ENCODE measurements at regions not wholly inside any gene's neighbourhood (a gene's known extent, or its start where the extent isn't known, plus 50 kb on each side); places are given as distances from the start of the nearest gene placed in this dataset.

- Histone ChIP-seq H3K9me1 (ENCODE audit: insufficient read depth, low read length) (no peaks in the 10 kb centered on the region), H3K79me1 (ENCODE audit: low read depth in 1 of 2, low read length in 2 of 2) (no peaks in the 10 kb centered on the region), H3K4me2 (ENCODE audit: low read depth, low read length) (no peak overlapping the region), H3K36me3 (ENCODE audit: control insufficient read depth, insufficient read depth, low read length) (no peaks in the 10 kb centered on the region), H2AK5ac (ENCODE audit: low read depth, low read length) (no peak overlapping the region), H2BK120ac (ENCODE audit: low read depth, low read length) (no peak overlapping the region), H3K14ac (replicated peaks; ENCODE audit: low read depth, low read length) (no peak overlapping the region), H4K5ac (ENCODE audit: low read depth, low read length) (no peak overlapping the region), H2BK20ac (ENCODE audit: low read depth, low read length) (no peak overlapping the region), H4K8ac (ENCODE audit: low read depth in 2 of 2, low read length in 2 of 2) (no peak overlapping the region), H3K4me1 (ENCODE audit: control insufficient read depth, insufficient read depth, low read length) (peaks cover 2% of the 10 kb centered on the region), H4K91ac (ENCODE audit: insufficient read depth, low read depth, low read length) (no peak overlapping the region), H3K9me3 (ENCODE audit: control insufficient read depth, insufficient read depth, low read length) (no peaks in the 10 kb centered on the region), H3K4me3 (ENCODE audit: insufficient read depth, low read depth, low read length) (no peak overlapping the region), H3K27me3 (ENCODE audit: control insufficient read depth, insufficient read depth, low read length) (no peaks in the 10 kb centered on the region), H4K20me1 (ENCODE audit: insufficient read depth, low read length) (no peaks in the 10 kb centered on the region), H3K56ac (ENCODE audit: extremely low read depth, insufficient read depth, low read length) (no peak overlapping the region), H3K27ac (ENCODE audit: insufficient read depth, low read length) (no peak overlapping the region), H3K23ac (ENCODE audit: low read depth, low read length) (no peak overlapping the region), H2BK5ac (ENCODE audit: low read depth, low read length, poor library complexity, severe bottlenecking) (no peak overlapping the region), H2AFZ (replicated peaks; ENCODE audit: low read length, poor library complexity) (no peak overlapping the region), H3K9ac (ENCODE audit: low read depth, low read length) (no peak overlapping the region), H2AK9ac (replicated peaks; ENCODE audit: low read depth, low read length, poor library complexity) (no peak overlapping the region), H2BK15ac (ENCODE audit: low read depth, low read length) (no peak overlapping the region), H3K4ac (ENCODE audit: low read depth, low read length) (no peak overlapping the region), H3K18ac (ENCODE audit: low read depth, low read length) (no peak overlapping the region)
- WGBS, 2 experiments (ENCODE audit: extremely low coverage in 2 of 2, insufficient read length in 1 of 2), result no CpG with 5 or more reads among the region's 1 CpG
- DNase-seq (no peak), ATAC-seq (ENCODE audit: low read depth) (no peak)
- dilution Hi-C loops (cut with HindIII; ENCODE audit: low sequenced_read_pairs, unreplicated experiment), result no loop called here
- CTCF ChIA-PET, result no interaction called here
- intact Hi-C loops (cut with micrococcal nuclease), result no loop called here
- POLR2A ChIA-PET (ENCODE audit: unreplicated experiment), result no interaction called here
- in situ Hi-C loops (cut with MboI; ENCODE audit: low sequenced_read_pairs), result no loop called here
- TF ChIP-seq RFX5 (IDR thresholded peaks at IDR 0.05; ENCODE audit: low read depth, low read length), result no peak
- no peak for TF ChIP-seq MXI1 (IDR thresholded peaks at IDR 0.05; ENCODE audit: borderline replicate concordance, low read depth, low read length)
- no peak for TF ChIP-seq RCOR1 (IDR thresholded peaks at IDR 0.05; ENCODE audit: insufficient replicate concordance, low read length)
- TF ChIP-seq RAD21 (IDR thresholded peaks at IDR 0.05; ENCODE audit: low read length), result no peak
- no peak for TF ChIP-seq BHLHE40 (IDR thresholded peaks at IDR 0.05; ENCODE audit: low read depth, low read length)
- no peak for TF ChIP-seq NFE2L2 (IDR thresholded peaks at IDR 0.05; ENCODE audit: low read depth, low read length)
- TF ChIP-seq MAZ (IDR thresholded peaks at IDR 0.05; ENCODE audit: borderline replicate concordance, low read depth, low read length), result no peak
- TF ChIP-seq CTCF (conservative IDR thresholded peaks at IDR 0.05; ENCODE audit: low read depth, low read length), result no peak
- no peak for TF ChIP-seq MAFK (IDR thresholded peaks at IDR 0.05; ENCODE audit: low read depth, low read length)
- TF ChIP-seq POLR2A (IDR thresholded peaks at IDR 0.05; ENCODE audit: low read depth, low read length), result no peak
- TF ChIP-seq SMC3 (IDR thresholded peaks at IDR 0.05; ENCODE audit: low read depth, low read length), result no peak
- no peak for TF ChIP-seq USF2 (IDR thresholded peaks at IDR 0.05; ENCODE audit: low read depth, low read length)
- no peak for TF ChIP-seq ELK1 (IDR thresholded peaks at IDR 0.05; ENCODE audit: borderline replicate concordance, low read depth, low read length)
- no peak for TF ChIP-seq FOS (IDR thresholded peaks at IDR 0.05; ENCODE audit: low read depth, low read length)
- TF ChIP-seq CEBPB (IDR thresholded peaks at IDR 0.05; ENCODE audit: low read depth, low read length), result no peak
- no peak for TF ChIP-seq CHD1 (IDR thresholded peaks at IDR 0.05; ENCODE audit: low read depth, low read length)
- no TSS peak for BruUV-seq (replicated peaks)
Observed at GRCh38 chr17:72011561-72011960, 109.3 kb upstream of the SOX9 start.

Measured in IMR-90 (cell line).